ENCODE measurements at regions not wholly inside any gene's neighbourhood (a gene's known extent, or its start where the extent isn't known, plus 50 kb on each side); places are given as distances from the start of the nearest gene placed in this dataset.
A peak's percentile ranks its signal among the peaks of the same experiment; 100 is the strongest.

DNA sequence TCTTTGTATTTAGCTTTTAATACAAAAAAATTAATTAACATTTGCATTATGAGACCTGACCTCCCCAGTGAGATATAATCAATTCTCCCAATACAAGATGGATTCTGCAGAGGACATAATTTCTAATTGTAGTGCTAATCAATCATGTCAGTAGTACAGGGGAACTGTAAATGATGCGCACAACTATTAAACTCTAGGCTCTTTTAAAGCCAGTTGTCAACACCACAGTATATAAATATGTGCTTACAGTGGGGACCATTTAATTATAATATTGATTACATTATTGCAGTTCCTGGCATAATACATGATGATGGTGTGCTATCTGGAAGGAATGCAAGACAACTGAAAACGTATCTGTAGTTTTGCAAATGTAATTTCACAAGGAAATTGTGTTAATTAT, 285.6 kb upstream of the EPHA4 start:
- H3K9ac ChIP-seq (ENCODE audit: insufficient read depth, low read length) = no peak overlapping the region

DNA sequence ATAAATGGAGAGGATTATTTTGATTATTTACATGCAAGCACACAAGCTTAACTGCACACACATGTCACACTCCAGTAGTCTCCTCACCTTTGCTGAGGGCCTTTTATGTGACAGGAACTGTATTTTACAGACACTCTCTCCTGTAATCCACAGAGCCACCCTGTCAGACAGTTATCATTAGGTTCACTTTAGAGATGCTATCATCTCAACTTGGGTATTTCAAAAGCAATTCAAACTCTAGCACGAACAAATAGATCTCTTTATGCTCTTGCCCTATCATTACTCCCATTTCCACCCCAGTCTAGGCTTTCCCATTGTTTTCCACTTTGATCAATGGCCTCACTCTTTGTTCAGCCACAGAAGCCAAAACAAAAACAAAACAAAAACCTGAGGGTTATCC, 281.2 kb upstream of the EPHA4 start:
- no peaks in the 10 kb centered on the region for H3K4me1 ChIP-seq (ENCODE audit: control insufficient read depth, extremely low read depth, insufficient read depth, low read length)
- no peaks in the 10 kb centered on the region for H3K79me2 ChIP-seq (ENCODE audit: control insufficient read depth, insufficient read depth, low read length)
- no peak overlapping the region for H3K9ac ChIP-seq (ENCODE audit: insufficient read depth, low read length)
- H3K4me3 ChIP-seq (replicated peaks in 1 of 4; ENCODE audit: control extremely low read depth in 1 of 4, insufficient read depth in 1 of 4, low read depth in 3 of 4, low read length in 4 of 4) = no peak overlapping the region
- H3K4me2 ChIP-seq (ENCODE audit: extremely low read depth, insufficient read depth, low read length) = no peak overlapping the region
- H2AFZ ChIP-seq (ENCODE audit: low read length) = no peak overlapping the region
- TF ChIP-seq EZH2 (IDR thresholded peaks at IDR 0.05; ENCODE audit: low read length, missing control alignments) = no peak
- TF ChIP-seq, protein P1, sequence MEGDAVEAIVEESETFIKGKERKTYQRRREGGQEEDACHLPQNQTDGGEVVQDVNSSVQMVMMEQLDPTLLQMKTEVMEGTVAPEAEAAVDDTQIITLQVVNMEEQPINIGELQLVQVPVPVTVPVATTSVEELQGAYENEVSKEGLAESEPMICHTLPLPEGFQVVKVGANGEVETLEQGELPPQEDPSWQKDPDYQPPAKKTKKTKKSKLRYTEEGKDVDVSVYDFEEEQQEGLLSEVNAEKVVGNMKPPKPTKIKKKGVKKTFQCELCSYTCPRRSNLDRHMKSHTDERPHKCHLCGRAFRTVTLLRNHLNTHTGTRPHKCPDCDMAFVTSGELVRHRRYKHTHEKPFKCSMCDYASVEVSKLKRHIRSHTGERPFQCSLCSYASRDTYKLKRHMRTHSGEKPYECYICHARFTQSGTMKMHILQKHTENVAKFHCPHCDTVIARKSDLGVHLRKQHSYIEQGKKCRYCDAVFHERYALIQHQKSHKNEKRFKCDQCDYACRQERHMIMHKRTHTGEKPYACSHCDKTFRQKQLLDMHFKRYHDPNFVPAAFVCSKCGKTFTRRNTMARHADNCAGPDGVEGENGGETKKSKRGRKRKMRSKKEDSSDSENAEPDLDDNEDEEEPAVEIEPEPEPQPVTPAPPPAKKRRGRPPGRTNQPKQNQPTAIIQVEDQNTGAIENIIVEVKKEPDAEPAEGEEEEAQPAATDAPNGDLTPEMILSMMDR (conservative IDR thresholded peaks at IDR 0.05 in 1 of 2, IDR thresholded peaks at IDR 0.05 in 1 of 2; ENCODE audit: low read depth in 1 of 2, low read length in 2 of 2) = no peak
- no peak for DNase-seq (ENCODE audit: low read depth in 2 of 2)
- H3K27ac ChIP-seq (ENCODE audit: insufficient read depth, low read length) = no peak overlapping the region
- H3K36me3 ChIP-seq (ENCODE audit: control insufficient read depth, insufficient read depth, low read length) = no peaks in the 10 kb centered on the region
- no peaks in the 10 kb centered on the region for H3K27me3 ChIP-seq (ENCODE audit: control insufficient read depth, insufficient read depth, low read length)
- no peaks in the 10 kb centered on the region for H4K20me1 ChIP-seq (ENCODE audit: control insufficient read depth, extremely low read depth, insufficient read depth, low read length)
- no peaks in the 10 kb centered on the region for H3K9me3 ChIP-seq (ENCODE audit: control insufficient read depth, insufficient read depth, low read depth, low read length)

More for the DNA sequence above, 285.6 kb upstream of the EPHA4 start:
- no peaks in the 10 kb centered on the region for H3K27me3 ChIP-seq (ENCODE audit: control insufficient read depth, insufficient read depth, low read length)
- no peaks in the 10 kb centered on the region for H3K9me3 ChIP-seq (ENCODE audit: control insufficient read depth, insufficient read depth, low read depth, low read length)
- DNase-seq (ENCODE audit: low read depth in 2 of 2) = no peak
- H3K79me2 ChIP-seq (ENCODE audit: control insufficient read depth, insufficient read depth, low read length) = no peaks in the 10 kb centered on the region
- no peak overlapping the region for H3K27ac ChIP-seq (ENCODE audit: insufficient read depth, low read length)
- no peaks in the 10 kb centered on the region for H3K4me1 ChIP-seq (ENCODE audit: control insufficient read depth, extremely low read depth, insufficient read depth, low read length)
- no peak overlapping the region for H3K4me3 ChIP-seq (replicated peaks in 1 of 4; ENCODE audit: control extremely low read depth in 1 of 4, insufficient read depth in 1 of 4, low read depth in 3 of 4, low read length in 4 of 4)
- H2AFZ ChIP-seq (ENCODE audit: low read length) = no peak overlapping the region
- TF ChIP-seq, protein P1 (conservative IDR thresholded peaks at IDR 0.05 in 1 of 2, IDR thresholded peaks at IDR 0.05 in 1 of 2; ENCODE audit: low read depth in 1 of 2, low read length in 2 of 2) = no peak
- TF ChIP-seq EZH2 (IDR thresholded peaks at IDR 0.05; ENCODE audit: low read length, missing control alignments) = no peak
- no peaks in the 10 kb centered on the region for H4K20me1 ChIP-seq (ENCODE audit: control insufficient read depth, extremely low read depth, insufficient read depth, low read length)
- H3K36me3 ChIP-seq (ENCODE audit: control insufficient read depth, insufficient read depth, low read length) = no peaks in the 10 kb centered on the region
- H3K4me2 ChIP-seq (ENCODE audit: extremely low read depth, insufficient read depth, low read length) = no peak overlapping the region

DNA sequence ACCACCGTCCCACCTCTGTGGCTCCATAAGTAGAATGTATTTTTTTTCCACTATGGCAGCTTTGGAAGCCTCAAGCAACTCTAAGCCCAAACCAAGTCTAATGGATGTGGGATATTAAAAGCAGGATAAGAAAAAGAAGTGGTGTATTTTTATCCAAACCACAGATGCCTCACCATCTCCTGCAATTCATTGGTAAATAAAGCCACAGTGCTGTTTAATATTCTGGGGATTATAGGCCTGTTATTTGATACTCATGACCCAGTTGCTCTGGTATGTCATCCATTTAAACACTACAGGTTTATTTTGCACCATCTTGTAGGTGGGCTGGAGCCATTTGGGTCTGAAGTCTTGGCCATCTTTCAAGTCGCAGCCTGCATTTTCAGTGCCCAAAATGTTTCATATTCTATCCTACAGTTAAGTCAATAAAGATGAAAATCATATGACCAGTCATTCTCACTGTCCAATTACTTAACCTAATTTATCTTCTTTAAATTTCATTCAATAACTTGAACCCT, 279.5 kb upstream of the EPHA4 start:
- Histone ChIP-seq H3K4me1 (ENCODE audit: control insufficient read depth, extremely low read depth, insufficient read depth, low read length) (no peaks in the 10 kb centered on the region), H3K79me2 (ENCODE audit: control insufficient read depth, insufficient read depth, low read length) (no peaks in the 10 kb centered on the region), H3K27me3 (ENCODE audit: control insufficient read depth, insufficient read depth, low read length) (no peaks in the 10 kb centered on the region), H3K4me2 (ENCODE audit: extremely low read depth, insufficient read depth, low read length) (no peak overlapping the region), H3K9me3 (ENCODE audit: control insufficient read depth, insufficient read depth, low read depth, low read length) (no peaks in the 10 kb centered on the region), H2AFZ (ENCODE audit: low read length) (no peak overlapping the region), H3K4me3 (replicated peaks in 1 of 4; ENCODE audit: control extremely low read depth in 1 of 4, insufficient read depth in 1 of 4, low read depth in 3 of 4, low read length in 4 of 4) (no peak overlapping the region), H3K9ac (ENCODE audit: insufficient read depth, low read length) (no peak overlapping the region), H3K27ac (ENCODE audit: insufficient read depth, low read length) (no peak overlapping the region), H4K20me1 (ENCODE audit: control insufficient read depth, extremely low read depth, insufficient read depth, low read length) (no peaks in the 10 kb centered on the region), H3K36me3 (ENCODE audit: control insufficient read depth, insufficient read depth, low read length) (no peaks in the 10 kb centered on the region)
- peak in 1 of 2 donors; percentile 42 for DNase-seq (ENCODE audit: low read depth in 2 of 2)
- no peak for TF ChIP-seq EZH2 (IDR thresholded peaks at IDR 0.05; ENCODE audit: low read length, missing control alignments)
- TF ChIP-seq, protein P1 (conservative IDR thresholded peaks at IDR 0.05 in 1 of 2, IDR thresholded peaks at IDR 0.05 in 1 of 2; ENCODE audit: low read depth in 1 of 2, low read length in 2 of 2) = no peak
